SK-N-SH treated with all-trans-retinoic acid at 6 μM for 48 hours (cell line): ENCODE measurements at regions not wholly inside any gene's neighbourhood (a gene's known extent, or its start where the extent isn't known, plus 50 kb on each side); places are given as distances from the start of the nearest gene placed in this dataset.
"Not testable (repeated sequence)": the region's sequence is repeated elsewhere in the genome, so short reads cannot be mapped to it uniquely, and the experiment has no call there.

Source experiments
- ATAC-seq: fragments of 200-7000 bp; cut with Tn5 transposase; 3 replicates; pipeline ENCODE4 v1.9.1; 2020; ENCODE audit warnings: mild to moderate bottlenecking, moderate library complexity
- ARNTL ChIP-seq: fragments of 450-650 bp; formaldehyde crosslinking; IDR thresholded peaks from 2 replicates; pipeline ENCODE4 v1.5.0; 2020; ENCODE audit warnings: low read depth, mild to moderate bottlenecking, moderate library complexity, borderline replicate concordance
- BACH2 ChIP-seq: fragments of 250-450 bp; sonication (Bioruptor Pico); IDR thresholded peaks from 2 replicates; pipeline ENCODE4 v1.9.0; 2021; ENCODE audit warnings: mild to moderate bottlenecking, borderline replicate concordance
- CSDC2 ChIP-seq: fragments of 250-450 bp; sonication (Bioruptor Pico); IDR thresholded peaks from 2 replicates; pipeline ENCODE4 v1.5.0; 2020; ENCODE audit warnings: mild to moderate bottlenecking, moderate library complexity
- ESRRG ChIP-seq: fragments of 250-450 bp; sonication (Bioruptor Pico); IDR thresholded peaks from 2 replicates; pipeline ENCODE4 v1.6.1; 2021; ENCODE audit warnings: mild to moderate bottlenecking
- GLIS3 ChIP-seq: fragments of 250-450 bp; sonication (Bioruptor Pico); IDR thresholded peaks from 2 replicates; pipeline ENCODE4 v1.5.0; 2020; ENCODE audit warnings: mild to moderate bottlenecking, moderate library complexity
- ISL1 ChIP-seq: fragments of 250-450 bp; sonication (Bioruptor Pico); IDR thresholded peaks from 2 replicates; pipeline ENCODE4 v2.1.2; 2022; ENCODE audit warnings: mild to moderate bottlenecking, moderate library complexity
- OSR1 ChIP-seq: fragments of 250-450 bp; sonication (Bioruptor Pico); IDR thresholded peaks from 2 replicates; pipeline ENCODE4 v1.8.0; 2022; ENCODE audit warnings: moderate library complexity, mild to moderate bottlenecking, inconsistent platforms
- POU6F1 ChIP-seq: fragments of 250-450 bp; sonication (Bioruptor Pico); IDR thresholded peaks from 2 replicates; pipeline ENCODE4 v1.8.0; 2021; ENCODE audit warnings: low read depth, mild to moderate bottlenecking, moderate library complexity, borderline replicate concordance
- RARB ChIP-seq: fragments of 250-450 bp; sonication (Bioruptor Pico); IDR thresholded peaks from 2 replicates; pipeline ENCODE4 v1.8.0; 2021; ENCODE audit warnings: mild to moderate bottlenecking, moderate library complexity
- SNAI2 ChIP-seq: fragments of 250-450 bp; sonication (Bioruptor Pico); IDR thresholded peaks from 2 replicates; pipeline ENCODE4 v1.5.0; 2020; ENCODE audit warnings: mild to moderate bottlenecking, moderate library complexity
- TCF4 ChIP-seq: fragments of 250-450 bp; sonication (Bioruptor Pico); IDR thresholded peaks from 2 replicates; pipeline ENCODE4 v1.8.0; 2021; ENCODE audit warnings: mild to moderate bottlenecking, moderate library complexity, borderline replicate concordance
- TOX ChIP-seq: fragments of 250-450 bp; sonication (Bioruptor Pico); IDR thresholded peaks from 2 replicates; pipeline ENCODE4 v1.8.0; 2021; ENCODE audit warnings: mild to moderate bottlenecking, moderate library complexity, borderline replicate concordance
- ZC3H10 ChIP-seq: fragments of 250-450 bp; sonication (Bioruptor Pico); IDR thresholded peaks from 2 replicates; pipeline ENCODE4 v1.5.1; 2021; ENCODE audit warnings: mild to moderate bottlenecking, moderate library complexity
- ZFP3 ChIP-seq: fragments of 250-450 bp; sonication (Bioruptor Pico); IDR thresholded peaks from 2 replicates; pipeline ENCODE4 v1.5.0; 2020; ENCODE audit warnings: mild to moderate bottlenecking, moderate library complexity
- ZFP30 ChIP-seq: fragments of 450-650 bp; formaldehyde crosslinking; IDR thresholded peaks from 2 replicates; pipeline ENCODE4 v1.5.0; 2022; ENCODE audit warnings: mild to moderate bottlenecking, moderate library complexity
- ZNF565 ChIP-seq: fragments of 450-650 bp; formaldehyde crosslinking; conservative IDR thresholded peaks from 2 replicates; pipeline ENCODE4 v1.5.0; 2020; ENCODE audit warnings: low read depth, mild to moderate bottlenecking, moderate library complexity
- ZNF70 ChIP-seq: fragments of 450-650 bp; formaldehyde crosslinking; IDR thresholded peaks from 2 replicates; pipeline ENCODE4 v1.5.0; 2020; ENCODE audit warnings: mild to moderate bottlenecking, moderate library complexity
- ZNF8 ChIP-seq: fragments of 450-650 bp; formaldehyde crosslinking; IDR thresholded peaks from 2 replicates; pipeline ENCODE4 v1.5.0; 2020; ENCODE audit warnings: mild to moderate bottlenecking, moderate library complexity
- TF ChIP-seq, protein P1 (sequence below): fragments of 250-450 bp; sonication (Bioruptor Pico); IDR thresholded peaks from 2 replicates; pipeline ENCODE4 v1.8.0; 2020; ENCODE audit warnings: mild to moderate bottlenecking, moderate library complexity, borderline replicate concordance
- TF ChIP-seq, protein P2 (sequence below): fragments of 250-450 bp; sonication (Bioruptor Pico); IDR thresholded peaks from 2 replicates; pipeline ENCODE4 v1.5.1; 2020; ENCODE audit warnings: low read depth, mild to moderate bottlenecking, moderate library complexity
- TF ChIP-seq, protein P3 (sequence below): fragments of 250-450 bp; sonication (Bioruptor Pico); IDR thresholded peaks from 2 replicates; pipeline ENCODE4 v1.5.1; 2021; ENCODE audit warnings: mild to moderate bottlenecking, moderate library complexity

GRCh38 chr16:59950431-59950830, 1216.3 kb upstream of the GOT2 start:
- TF ChIP-seq RARB (CRISPR knock-in tag) (no peak), POU6F1 (CRISPR knock-in tag) (no peak), SNAI2 (CRISPR knock-in tag) (no peak), ZNF8 (CRISPR knock-in tag) (no peak), GLIS3 (CRISPR knock-in tag) (no peak), ARNTL (no peak)
- TF ChIP-seq, protein P1, sequence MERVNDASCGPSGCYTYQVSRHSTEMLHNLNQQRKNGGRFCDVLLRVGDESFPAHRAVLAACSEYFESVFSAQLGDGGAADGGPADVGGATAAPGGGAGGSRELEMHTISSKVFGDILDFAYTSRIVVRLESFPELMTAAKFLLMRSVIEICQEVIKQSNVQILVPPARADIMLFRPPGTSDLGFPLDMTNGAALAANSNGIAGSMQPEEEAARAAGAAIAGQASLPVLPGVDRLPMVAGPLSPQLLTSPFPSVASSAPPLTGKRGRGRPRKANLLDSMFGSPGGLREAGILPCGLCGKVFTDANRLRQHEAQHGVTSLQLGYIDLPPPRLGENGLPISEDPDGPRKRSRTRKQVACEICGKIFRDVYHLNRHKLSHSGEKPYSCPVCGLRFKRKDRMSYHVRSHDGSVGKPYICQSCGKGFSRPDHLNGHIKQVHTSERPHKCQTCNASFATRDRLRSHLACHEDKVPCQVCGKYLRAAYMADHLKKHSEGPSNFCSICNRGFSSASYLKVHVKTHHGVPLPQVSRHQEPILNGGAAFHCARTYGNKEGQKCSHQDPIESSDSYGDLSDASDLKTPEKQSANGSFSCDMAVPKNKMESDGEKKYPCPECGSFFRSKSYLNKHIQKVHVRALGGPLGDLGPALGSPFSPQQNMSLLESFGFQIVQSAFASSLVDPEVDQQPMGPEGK (CRISPR knock-in tag) = no peak
- no peak for ATAC-seq

DNA sequence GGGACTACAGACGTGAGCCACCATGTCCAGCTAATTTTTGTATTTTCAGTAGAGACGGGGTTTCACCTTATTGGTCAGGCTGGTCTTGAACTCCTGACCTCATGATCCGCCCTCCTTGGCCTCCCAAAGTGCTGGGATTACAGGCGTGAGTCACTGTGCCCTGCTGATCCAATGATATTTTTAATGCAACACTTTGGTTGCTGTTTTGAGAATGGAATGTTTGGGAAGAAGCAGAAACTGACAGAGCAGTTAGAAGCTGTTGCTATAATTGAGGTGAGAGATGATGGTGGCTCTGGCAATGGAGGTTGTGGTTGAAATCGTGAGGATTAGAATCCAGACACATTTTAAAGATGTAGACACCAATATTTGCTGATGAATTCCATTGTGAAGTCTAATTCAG, 1209.9 kb upstream of the GOT2 start:
- not testable (repeated sequence) for ATAC-seq

GRCh38 chr16:59941594-59941993, 1207.5 kb upstream of the GOT2 start:
- TF ChIP-seq, protein P2, sequence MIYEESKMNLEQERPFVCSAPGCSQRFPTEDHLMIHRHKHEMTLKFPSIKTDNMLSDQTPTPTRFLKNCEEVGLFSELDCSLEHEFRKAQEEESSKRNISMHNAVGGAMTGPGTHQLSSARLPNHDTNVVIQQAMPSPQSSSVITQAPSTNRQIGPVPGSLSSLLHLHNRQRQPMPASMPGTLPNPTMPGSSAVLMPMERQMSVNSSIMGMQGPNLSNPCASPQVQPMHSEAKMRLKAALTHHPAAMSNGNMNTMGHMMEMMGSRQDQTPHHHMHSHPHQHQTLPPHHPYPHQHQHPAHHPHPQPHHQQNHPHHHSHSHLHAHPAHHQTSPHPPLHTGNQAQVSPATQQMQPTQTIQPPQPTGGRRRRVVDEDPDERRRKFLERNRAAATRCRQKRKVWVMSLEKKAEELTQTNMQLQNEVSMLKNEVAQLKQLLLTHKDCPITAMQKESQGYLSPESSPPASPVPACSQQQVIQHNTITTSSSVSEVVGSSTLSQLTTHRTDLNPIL (CRISPR knock-in tag) = no peak
- TF ChIP-seq ARNTL (no peak), SNAI2 (CRISPR knock-in tag) (no peak)
- ATAC-seq = no peak

GRCh38 chr16:59920054-59920453, 1185.9 kb upstream of the GOT2 start:
- TF ChIP-seq ESRRG (CRISPR knock-in tag) (no peak), TOX (CRISPR knock-in tag) (no peak), TCF4 (CRISPR knock-in tag) (no peak), ZNF70 (CRISPR knock-in tag) (no peak), GLIS3 (CRISPR knock-in tag) (no peak), CSDC2 (CRISPR knock-in tag) (no peak), ZNF8 (CRISPR knock-in tag) (no peak), ZFP30 (CRISPR knock-in tag) (no peak), SNAI2 (CRISPR knock-in tag) (no peak), ISL1 (CRISPR knock-in tag) (no peak), ZNF565 (CRISPR knock-in tag) (no peak), ZFP3 (no peak), OSR1 (CRISPR knock-in tag) (no peak), BACH2 (CRISPR knock-in tag) (no peak), ZC3H10 (CRISPR knock-in tag) (no peak)
- TF ChIP-seq, protein P1 (CRISPR knock-in tag) = no peak
- TF ChIP-seq, protein P3, sequence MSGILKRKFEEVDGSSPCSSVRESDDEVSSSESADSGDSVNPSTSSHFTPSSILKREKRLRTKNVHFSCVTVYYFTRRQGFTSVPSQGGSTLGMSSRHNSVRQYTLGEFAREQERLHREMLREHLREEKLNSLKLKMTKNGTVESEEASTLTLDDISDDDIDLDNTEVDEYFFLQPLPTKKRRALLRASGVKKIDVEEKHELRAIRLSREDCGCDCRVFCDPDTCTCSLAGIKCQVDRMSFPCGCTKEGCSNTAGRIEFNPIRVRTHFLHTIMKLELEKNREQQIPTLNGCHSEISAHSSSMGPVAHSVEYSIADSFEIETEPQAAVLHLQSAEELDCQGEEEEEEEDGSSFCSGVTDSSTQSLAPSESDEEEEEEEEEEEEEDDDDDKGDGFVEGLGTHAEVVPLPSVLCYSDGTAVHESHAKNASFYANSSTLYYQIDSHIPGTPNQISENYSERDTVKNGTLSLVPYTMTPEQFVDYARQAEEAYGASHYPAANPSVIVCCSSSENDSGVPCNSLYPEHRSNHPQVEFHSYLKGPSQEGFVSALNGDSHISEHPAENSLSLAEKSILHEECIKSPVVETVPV = no peak
- ATAC-seq = no peak
